ENCODE measurements at regions not wholly inside any gene's neighbourhood (a gene's known extent, or its start where the extent isn't known, plus 50 kb on each side); places are given as distances from the start of the nearest gene placed in this dataset.
"Not testable (repeated sequence)": the region's sequence is repeated elsewhere in the genome, so short reads cannot be mapped to it uniquely, and the experiment has no call there.

DNA sequence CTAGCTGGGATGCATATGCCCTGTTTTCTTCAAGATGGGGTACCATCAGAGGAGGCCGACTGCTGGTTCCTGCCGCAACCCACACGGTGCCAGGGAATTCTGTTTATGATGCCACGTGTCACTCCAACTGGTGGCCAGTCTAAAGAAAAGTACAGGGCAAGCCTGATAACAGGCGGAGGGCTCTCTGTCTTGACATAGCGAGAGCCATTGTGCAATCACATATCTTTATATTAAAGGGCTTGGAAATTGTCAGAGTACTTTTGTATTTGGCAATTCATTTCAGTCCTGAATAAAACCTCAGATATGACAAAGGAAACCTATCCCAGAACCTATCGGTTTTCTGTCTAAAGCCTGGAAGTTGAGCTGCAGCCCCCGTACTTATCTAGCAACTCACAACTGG is 768.4 kb downstream of the TDRD15 start:
- ATAC-seq (no peak), FAIRE-seq (no peak)

DNA sequence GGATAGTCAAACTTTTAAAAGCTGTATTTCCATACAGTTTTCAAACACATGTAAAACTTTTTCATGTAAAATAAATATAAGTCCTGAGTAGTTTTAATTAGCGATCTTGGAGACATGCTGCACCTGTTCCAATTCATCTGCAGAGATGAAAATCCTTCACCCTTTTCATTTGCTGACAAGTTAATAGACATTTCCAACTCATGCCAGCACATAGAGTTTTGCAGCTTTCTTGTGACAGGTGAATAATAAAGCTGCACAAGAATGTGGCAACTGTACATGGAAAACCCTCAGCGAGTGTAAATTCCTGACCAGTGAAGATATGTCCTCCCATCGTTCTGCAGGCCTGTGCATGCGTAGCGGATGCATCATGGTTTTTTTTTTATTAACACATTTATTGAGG is 771.4 kb downstream of the TDRD15 start:
- H3K79me2 ChIP-seq (ENCODE audit: insufficient read depth, low read length): no peaks in the 10 kb centered on the region
- POLR2A ChIA-PET: no interaction called here
- no peak for ATAC-seq

More for the DNA sequence above, 768.4 kb downstream of the TDRD15 start:
- no peaks in the 10 kb centered on the region for H3K79me2 ChIP-seq (ENCODE audit: insufficient read depth, low read length)
- CTCF ChIA-PET (ENCODE audit: low intra/inter-chr PET ratio, low total read pairs): no interaction called here
- H3K27me3 ChIP-seq (ENCODE audit: control insufficient read depth in 1 of 2, insufficient read depth in 2 of 2, low read length in 2 of 2): no peaks in the 10 kb centered on the region; a peak in 2 of 5 replicates
- POLR2A ChIA-PET: no interaction called here
- H3K27ac ChIP-seq (ENCODE audit: extremely low read length, insufficient read depth, low read length): no peak overlapping the region
- DNase-seq (ENCODE audit: low spot score): no peak
- H4K20me1 ChIP-seq (ENCODE audit: insufficient read depth, low read length): no peaks in the 10 kb centered on the region
- no peaks in the 10 kb centered on the region for H3K4me1 ChIP-seq (ENCODE audit: insufficient read depth, low read length)
- intact Hi-C loops (cut with micrococcal nuclease; ENCODE audit: unreplicated experiment) (no loop called here), in situ Hi-C loops (cut with HindIII; ENCODE audit: extremely low pct_ligation_motif_present, low pct_unique_long_range_greater_than_20kb) (no loop called here)
- H3K4me3 ChIP-seq (replicated peaks in 1 of 3; ENCODE audit: insufficient read depth in 1 of 3, low read depth in 2 of 3, low read length in 3 of 3): no peak overlapping the region
- no TSS peak for BruUV-seq (replicated peaks)
- TF ChIP-seq CEBPB (IDR thresholded peaks at IDR 0.05; ENCODE audit: borderline replicate concordance, low read depth, low read length) (peak; percentile 73), ZNF703 (CRISPR knock-in tag; IDR thresholded peaks at IDR 0.05; ENCODE audit: borderline replicate concordance) (no peak)
- no peak overlapping the region for H3K9ac ChIP-seq (ENCODE audit: insufficient read depth, low read depth, low read length)
- WGBS (ENCODE audit: low lambda C conversion rate): 61% methylated on average over 8 of the region's 8 CpGs
- H3K4me2 ChIP-seq (ENCODE audit: low read depth, low read length): no peak overlapping the region
- H3K9me3 ChIP-seq (ENCODE audit: low read length): peaks cover 8% of the 10 kb centered on the region; the same call in 1 of the 2 replicates
- H3K36me3 ChIP-seq (replicated peaks in 1 of 2; ENCODE audit: control insufficient read depth in 1 of 2, insufficient read depth in 2 of 2, low read length in 2 of 2): no peaks in the 10 kb centered on the region
- H2AFZ ChIP-seq (ENCODE audit: low read length): no peak overlapping the region

DNA sequence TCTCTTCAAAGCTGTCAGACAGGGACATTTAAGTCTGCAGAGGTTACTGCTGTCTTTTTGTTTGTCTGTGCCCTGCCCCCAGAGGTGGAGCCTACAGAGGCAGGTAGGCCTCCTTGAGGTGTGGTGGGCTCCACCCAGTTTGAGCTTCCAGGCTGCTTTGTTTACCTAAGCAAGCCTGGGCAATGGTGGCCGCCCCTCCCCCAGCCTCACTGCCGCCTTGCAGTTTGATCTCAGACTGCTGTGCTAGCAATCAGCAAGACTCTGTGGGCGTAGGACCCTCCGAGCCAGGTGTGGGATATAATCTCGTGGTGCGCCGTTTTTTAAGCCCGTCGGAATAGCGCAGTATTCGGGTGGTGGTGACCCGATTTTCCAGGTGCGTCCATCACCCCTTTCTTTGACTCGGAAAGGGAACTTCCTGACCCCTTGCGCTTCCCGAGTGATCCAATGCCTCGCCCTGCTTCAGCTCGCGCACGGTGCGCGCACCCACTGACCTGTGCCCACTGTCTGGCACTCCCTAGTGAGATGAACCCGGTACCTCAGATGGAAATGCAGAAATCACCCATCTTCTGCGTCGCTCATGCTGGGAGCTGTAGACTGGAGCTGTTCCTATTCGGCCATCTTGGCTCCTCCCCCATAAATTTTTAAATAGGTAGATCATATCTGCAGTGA is 785.1 kb downstream of the TDRD15 start:
- DNase-seq (ENCODE audit: low spot score); H3K79me2 ChIP-seq (ENCODE audit: insufficient read depth, low read length); H3K27me3 ChIP-seq (ENCODE audit: control insufficient read depth in 1 of 2, insufficient read depth in 2 of 2, low read length in 2 of 2); POLR2A ChIA-PET; intact Hi-C loops (cut with micrococcal nuclease; ENCODE audit: unreplicated experiment); H3K27ac ChIP-seq (ENCODE audit: extremely low read length, insufficient read depth, low read length); H3K9ac ChIP-seq (ENCODE audit: insufficient read depth, low read depth, low read length); H3K36me3 ChIP-seq (replicated peaks in 1 of 2; ENCODE audit: control insufficient read depth in 1 of 2, insufficient read depth in 2 of 2, low read length in 2 of 2); CTCF ChIA-PET (ENCODE audit: low intra/inter-chr PET ratio, low total read pairs); BruUV-seq (replicated peaks); H2AFZ ChIP-seq (ENCODE audit: low read length); H3K4me2 ChIP-seq (ENCODE audit: low read depth, low read length); FAIRE-seq; H3K4me3 ChIP-seq (replicated peaks in 1 of 3; ENCODE audit: insufficient read depth in 1 of 3, low read depth in 2 of 3, low read length in 3 of 3); ATAC-seq; H4K20me1 ChIP-seq (ENCODE audit: insufficient read depth, low read length); in situ Hi-C loops (cut with HindIII; ENCODE audit: extremely low pct_ligation_motif_present, low pct_unique_long_range_greater_than_20kb); H3K4me1 ChIP-seq (ENCODE audit: insufficient read depth, low read length): not testable (repeated sequence)
- peaks cover 26% of the 10 kb centered on the region for H3K9me3 ChIP-seq (ENCODE audit: low read length)
- 67% methylated on average over 25 of the region's 26 CpGs for WGBS (ENCODE audit: low lambda C conversion rate)

More for the DNA sequence above, 771.4 kb downstream of the TDRD15 start:
- Histone ChIP-seq H3K9me3 (ENCODE audit: low read length) (peaks cover 16% of the 10 kb centered on the region; the same call in 1 of the 2 replicates), H3K4me2 (ENCODE audit: low read depth, low read length) (no peak overlapping the region), H2AFZ (ENCODE audit: low read length) (no peak overlapping the region), H3K4me1 (ENCODE audit: insufficient read depth, low read length) (no peaks in the 10 kb centered on the region), H3K27me3 (ENCODE audit: control insufficient read depth in 1 of 2, insufficient read depth in 2 of 2, low read length in 2 of 2) (no peaks in the 10 kb centered on the region; a peak in 2 of 5 replicates), H4K20me1 (ENCODE audit: insufficient read depth, low read length) (no peaks in the 10 kb centered on the region), H3K4me3 (replicated peaks in 1 of 3; ENCODE audit: insufficient read depth in 1 of 3, low read depth in 2 of 3, low read length in 3 of 3) (no peak overlapping the region), H3K36me3 (replicated peaks in 1 of 2; ENCODE audit: control insufficient read depth in 1 of 2, insufficient read depth in 2 of 2, low read length in 2 of 2) (no peaks in the 10 kb centered on the region), H3K9ac (ENCODE audit: insufficient read depth, low read depth, low read length) (no peak overlapping the region), H3K27ac (ENCODE audit: extremely low read length, insufficient read depth, low read length) (no peak overlapping the region)
- DNase-seq (ENCODE audit: low spot score) (no peak), FAIRE-seq (no peak)
- BruUV-seq (replicated peaks): no TSS peak
- no peak for TF ChIP-seq ZNF652 (CRISPR knock-in tag; IDR thresholded peaks at IDR 0.05; ENCODE audit: borderline replicate concordance, low read depth)
- TF ChIP-seq PLRG1 (conservative IDR thresholded peaks at IDR 0.05): no peak
- no peak for TF ChIP-seq ZNF335 (CRISPR knock-in tag; IDR thresholded peaks at IDR 0.05)
- CTCF ChIA-PET (ENCODE audit: low intra/inter-chr PET ratio, low total read pairs): no interaction called here
- in situ Hi-C loops (cut with HindIII; ENCODE audit: extremely low pct_ligation_motif_present, low pct_unique_long_range_greater_than_20kb) (no loop called here), intact Hi-C loops (cut with micrococcal nuclease; ENCODE audit: unreplicated experiment) (no loop called here)
- WGBS (ENCODE audit: low lambda C conversion rate): 3% methylated on average over 5 of the region's 5 CpGs

All from HepG2 (cell line).